IMR-90 (cell line): ENCODE measurements at regions not wholly inside any gene's neighbourhood (a gene's known extent, or its start where the extent isn't known, plus 50 kb on each side); places are given as distances from the start of the nearest gene placed in this dataset.

Experiments used
- ATAC-seq: fragments of 200-7000 bp; cut with Tn5 transposase; 2 replicates; pipeline ENCODE4 v1.9.1; 2020; ENCODE audit warnings: low read depth, mild to moderate bottlenecking, moderate library complexity
- BruUV-seq: library from RNA; stranded (reverse); fragments of 400-500 nt; replicated peaks from 2 replicates; lab custom pipeline; 2021; lab: Mats Ljungman, UMichigan
- CTCF ChIA-PET: fragments of 300-600 bp; formaldehyde crosslinking; extraction: SDS; loops from one replicate; lab custom pipeline; 2021; ENCODE audit warnings: antibody characterized with exemption; lab: Yijun Ruan, JAX
- POLR2A ChIA-PET: fragments of 300-600 bp; sonication (Branson Sonifier 250); formaldehyde crosslinking; loops from one replicate; lab custom pipeline; 2022; ENCODE audit warnings: antibody characterized with exemption; ENCODE audit not compliant: unreplicated experiment; lab: Charles Lee
- DNase-seq: peaks from one replicate; pipeline ENCODE4 v3.0.0; 2013
- H2AFZ ChIP-seq: replicated peaks from 2 replicates; pipeline ENCODE3; 2013; ENCODE audit warnings: low read length, mild to moderate bottlenecking; ENCODE audit not compliant: poor library complexity
- H2AK5ac ChIP-seq: 2 replicates; pipeline ENCODE4 v1.6.1; 2013; ENCODE audit warnings: low read depth, low read length, inconsistent platforms
- H2AK9ac ChIP-seq: replicated peaks from 2 replicates; pipeline ENCODE3; 2013; ENCODE audit warnings: mild to moderate bottlenecking, low read depth, low read length, moderate library complexity; ENCODE audit not compliant: poor library complexity
- H2BK120ac ChIP-seq: 2 replicates; pipeline ENCODE4 v1.6.1; 2013; ENCODE audit warnings: low read depth, low read length, inconsistent platforms
- H2BK15ac ChIP-seq: 3 replicates; pipeline ENCODE4 v1.6.1; 2013; ENCODE audit warnings: low read depth, low read length, inconsistent platforms
- H2BK20ac ChIP-seq: 2 replicates; pipeline ENCODE4 v1.6.1; 2013; ENCODE audit warnings: low read depth, mild to moderate bottlenecking, inconsistent platforms, low read length, moderate library complexity
- H2BK5ac ChIP-seq: 2 replicates; pipeline ENCODE4 v1.6.1; 2013; ENCODE audit warnings: mild to moderate bottlenecking, low read depth, low read length, inconsistent platforms; ENCODE audit not compliant: poor library complexity, severe bottlenecking
- H3K14ac ChIP-seq: replicated peaks from 2 replicates; pipeline ENCODE4 v1.6.1; 2013; ENCODE audit warnings: low read depth, low read length, inconsistent platforms
- H3K18ac ChIP-seq: 2 replicates; pipeline ENCODE4 v1.6.1; 2013; ENCODE audit warnings: low read depth, low read length, control low read depth
- H3K23ac ChIP-seq: 2 replicates; pipeline ENCODE4 v1.6.1; 2013; ENCODE audit warnings: low read depth, low read length, inconsistent platforms
- H3K27ac ChIP-seq: 2 replicates; pipeline ENCODE4 v1.5.1; 2013; ENCODE audit warnings: mild to moderate bottlenecking, control low read depth, low read length; ENCODE audit not compliant: insufficient read depth
- H3K27me3 ChIP-seq: 2 replicates; pipeline ENCODE4 v1.6.1; 2013; ENCODE audit warnings: low read length; ENCODE audit not compliant: control insufficient read depth, insufficient read depth
- H3K36me3 ChIP-seq: 2 replicates; pipeline ENCODE4 v1.6.1; 2013; ENCODE audit warnings: low read length, mixed read lengths; ENCODE audit not compliant: control insufficient read depth, insufficient read depth
- H3K4ac ChIP-seq: 2 replicates; pipeline ENCODE4 v1.6.1; 2013; ENCODE audit warnings: low read depth, low read length, inconsistent platforms
- H3K4me1 ChIP-seq: 2 replicates; pipeline ENCODE4 v1.6.1; 2013; ENCODE audit warnings: low read length, mixed read lengths; ENCODE audit not compliant: control insufficient read depth, insufficient read depth
- H3K4me2 ChIP-seq: 2 replicates; pipeline ENCODE4 v1.6.1; 2013; ENCODE audit warnings: low read depth, mild to moderate bottlenecking, control low read depth, low read length, moderate library complexity
- H3K4me3 ChIP-seq: 2 replicates; pipeline ENCODE4 v1.5.1; 2013; ENCODE audit warnings: low read depth, mild to moderate bottlenecking, control low read depth, low read length, moderate library complexity; ENCODE audit not compliant: insufficient read depth
- H3K56ac ChIP-seq: 2 replicates; pipeline ENCODE4 v1.6.1; 2013; ENCODE audit warnings: low read length, inconsistent platforms; ENCODE audit not compliant: insufficient read depth; ENCODE audit errors: extremely low read depth
- H3K79me1 ChIP-seq, 2 experiments: 2 replicates each; pipeline ENCODE4 v1.6.1; 2013; ENCODE audit warnings: low read length in 2 of 2, inconsistent platforms in 1 of 2, low read depth in 1 of 2
- H3K9ac ChIP-seq: 2 replicates; pipeline ENCODE4 v1.6.1; 2013; ENCODE audit warnings: low read depth, low read length, control low read depth
- H3K9me1 ChIP-seq: 2 replicates; pipeline ENCODE4 v1.6.1; 2013; ENCODE audit warnings: low read length, inconsistent platforms; ENCODE audit not compliant: insufficient read depth
- H3K9me3 ChIP-seq: 2 replicates; pipeline ENCODE4 v1.6.1; 2013; ENCODE audit warnings: low read length; ENCODE audit not compliant: control insufficient read depth, insufficient read depth
- H4K20me1 ChIP-seq: 2 replicates; pipeline ENCODE4 v1.6.1; 2013; ENCODE audit warnings: low read length, inconsistent platforms; ENCODE audit not compliant: insufficient read depth
- H4K5ac ChIP-seq: 2 replicates; pipeline ENCODE4 v1.6.1; 2013; ENCODE audit warnings: mild to moderate bottlenecking, low read depth, low read length, control low read depth
- H4K8ac ChIP-seq, 2 experiments: 2 replicates each; pipeline ENCODE4 v1.6.1; 2013; ENCODE audit warnings: low read depth in 2 of 2, low read length in 2 of 2, control low read depth in 1 of 2, inconsistent platforms in 1 of 2
- H4K91ac ChIP-seq: 2 replicates; pipeline ENCODE4 v1.6.1; 2013; ENCODE audit warnings: low read depth, low read length, inconsistent platforms; ENCODE audit not compliant: insufficient read depth
- BHLHE40 ChIP-seq: fragments of 150-350 bp; IDR thresholded peaks from 2 replicates; pipeline ENCODE4 v1.6.1; 2016; ENCODE audit warnings: mild to moderate bottlenecking, low read depth, low read length
- CEBPB ChIP-seq: IDR thresholded peaks from 2 replicates; pipeline ENCODE4 v1.6.1; 2012; ENCODE audit warnings: low read depth, low read length, improper control_type of control experiment
- CHD1 ChIP-seq: IDR thresholded peaks from 2 replicates; pipeline ENCODE4 v1.6.1; 2012; ENCODE audit warnings: low read depth, low read length, improper control_type of control experiment
- FOS ChIP-seq: fragments of 150-350 bp; IDR thresholded peaks from 2 replicates; pipeline ENCODE4 v1.6.1; 2016; ENCODE audit warnings: low read depth, low read length
- MAFK ChIP-seq: IDR thresholded peaks from 2 replicates; pipeline ENCODE4 v1.6.1; 2012; ENCODE audit warnings: low read depth, low read length, improper control_type of control experiment
- MAZ ChIP-seq: IDR thresholded peaks from 2 replicates; pipeline ENCODE4 v1.6.1; 2012; ENCODE audit warnings: low read depth, mild to moderate bottlenecking, low read length, improper control_type of control experiment, moderate library complexity, borderline replicate concordance
- MXI1 ChIP-seq: IDR thresholded peaks from 2 replicates; pipeline ENCODE4 v1.6.1; 2012; ENCODE audit warnings: low read depth, mild to moderate bottlenecking, low read length, moderate library complexity, borderline replicate concordance
- NFE2L2 ChIP-seq: fragments of 150-350 bp; IDR thresholded peaks from 2 replicates; pipeline ENCODE4 v1.6.1; 2016; ENCODE audit warnings: low read depth, mild to moderate bottlenecking, low read length
- POLR2A ChIP-seq: IDR thresholded peaks from 2 replicates; pipeline ENCODE4 v1.6.1; 2012; ENCODE audit warnings: mild to moderate bottlenecking, low read depth, low read length
- RAD21 ChIP-seq: IDR thresholded peaks from 2 replicates; pipeline ENCODE4 v1.6.1; 2012; ENCODE audit warnings: low read length, improper control_type of control experiment
- RCOR1 ChIP-seq: IDR thresholded peaks from 2 replicates; pipeline ENCODE4 v1.6.1; 2012; ENCODE audit warnings: mild to moderate bottlenecking, low read length, improper control_type of control experiment; ENCODE audit not compliant: insufficient replicate concordance
- RFX5 ChIP-seq: IDR thresholded peaks from 2 replicates; pipeline ENCODE4 v1.8.0; 2012; ENCODE audit warnings: low read depth, mild to moderate bottlenecking, low read length, moderate library complexity
- SMC3 ChIP-seq: fragments of 150-350 bp; IDR thresholded peaks from 2 replicates; pipeline ENCODE4 v1.6.1; 2016; ENCODE audit warnings: low read depth, mild to moderate bottlenecking, antibody characterized with exemption, low read length, moderate library complexity
- WGBS, 2 experiments: methylation state at CpG; one replicate each; pipeline versions ENCODE4 v1.1.5 to v1.1.7; 2013; ENCODE audit warnings: missing lambda C conversion rate in 2 of 2; ENCODE audit not compliant: insufficient read length in 1 of 2; ENCODE audit errors: extremely low coverage in 2 of 2; 5-methylcytosine and 5-hydroxymethylcytosine counted together
- dilution Hi-C: fragments of 300-500 bp; cut with HindIII; formaldehyde crosslinking; loops from one replicate; pipeline ENCODE4 v1.14.3; 2018; ENCODE audit warnings: low sequenced_read_pairs; ENCODE audit not compliant: unreplicated experiment
- in situ Hi-C: fragments of 300-500 bp; cut with MboI; formaldehyde crosslinking; loops from 3 replicates; pipeline ENCODE4 v1.14.3; 2019; ENCODE audit warnings: low sequenced_read_pairs, inconsistent platforms, mixed read lengths
- intact Hi-C: fragments of 100-400 bp; cut with micrococcal nuclease; formaldehyde crosslinking; loops from 2 replicates; pipeline ENCODE4 v1.10.0; 2022
- TF ChIP-seq, protein P1 (sequence below): fragments of 150-350 bp; IDR thresholded peaks from 2 replicates; pipeline ENCODE4 v1.6.1; 2016; ENCODE audit warnings: low read depth, mild to moderate bottlenecking, low read length, moderate library complexity, borderline replicate concordance
- TF ChIP-seq, protein P2 (sequence below): conservative IDR thresholded peaks from 2 replicates; pipeline ENCODE4 v1.5.1; 2012; ENCODE audit warnings: mild to moderate bottlenecking, low read depth, low read length, improper control_type of control experiment
- TF ChIP-seq, protein P3 (sequence below): fragments of 150-350 bp; IDR thresholded peaks from 2 replicates; pipeline ENCODE4 v1.6.1; 2017; ENCODE audit warnings: mild to moderate bottlenecking, antibody characterized with exemption, low read length, low read depth

DNA sequence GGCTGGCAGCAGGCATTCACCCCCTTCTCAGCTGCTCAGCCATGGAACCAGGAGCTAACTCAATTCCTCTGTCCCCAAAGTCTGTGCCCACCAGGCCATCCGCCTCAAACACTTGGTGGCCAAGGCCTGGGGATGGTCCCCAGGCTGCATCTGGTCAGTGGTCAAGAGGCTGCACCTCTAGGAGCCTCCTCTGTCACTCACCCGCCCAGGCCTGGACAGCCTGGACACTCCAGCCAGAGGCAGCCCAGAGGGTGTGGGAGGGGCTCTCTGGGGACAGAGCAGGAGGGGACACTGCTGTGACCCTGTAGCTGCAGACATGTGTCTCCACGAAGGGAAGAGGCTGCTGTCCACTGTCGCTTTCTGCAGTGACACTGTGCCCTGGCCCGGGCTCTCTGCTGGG lies 416.6 kb upstream of the SULF2 start:
- TF ChIP-seq RAD21, result no peak
- TF ChIP-seq MAZ, result no peak
- TF ChIP-seq NFE2L2, result no peak
- no peak for TF ChIP-seq MXI1
- TF ChIP-seq, protein P1, sequence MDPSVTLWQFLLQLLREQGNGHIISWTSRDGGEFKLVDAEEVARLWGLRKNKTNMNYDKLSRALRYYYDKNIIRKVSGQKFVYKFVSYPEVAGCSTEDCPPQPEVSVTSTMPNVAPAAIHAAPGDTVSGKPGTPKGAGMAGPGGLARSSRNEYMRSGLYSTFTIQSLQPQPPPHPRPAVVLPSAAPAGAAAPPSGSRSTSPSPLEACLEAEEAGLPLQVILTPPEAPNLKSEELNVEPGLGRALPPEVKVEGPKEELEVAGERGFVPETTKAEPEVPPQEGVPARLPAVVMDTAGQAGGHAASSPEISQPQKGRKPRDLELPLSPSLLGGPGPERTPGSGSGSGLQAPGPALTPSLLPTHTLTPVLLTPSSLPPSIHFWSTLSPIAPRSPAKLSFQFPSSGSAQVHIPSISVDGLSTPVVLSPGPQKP, result no peak
- no peak for TF ChIP-seq RFX5
- TF ChIP-seq, protein P2, sequence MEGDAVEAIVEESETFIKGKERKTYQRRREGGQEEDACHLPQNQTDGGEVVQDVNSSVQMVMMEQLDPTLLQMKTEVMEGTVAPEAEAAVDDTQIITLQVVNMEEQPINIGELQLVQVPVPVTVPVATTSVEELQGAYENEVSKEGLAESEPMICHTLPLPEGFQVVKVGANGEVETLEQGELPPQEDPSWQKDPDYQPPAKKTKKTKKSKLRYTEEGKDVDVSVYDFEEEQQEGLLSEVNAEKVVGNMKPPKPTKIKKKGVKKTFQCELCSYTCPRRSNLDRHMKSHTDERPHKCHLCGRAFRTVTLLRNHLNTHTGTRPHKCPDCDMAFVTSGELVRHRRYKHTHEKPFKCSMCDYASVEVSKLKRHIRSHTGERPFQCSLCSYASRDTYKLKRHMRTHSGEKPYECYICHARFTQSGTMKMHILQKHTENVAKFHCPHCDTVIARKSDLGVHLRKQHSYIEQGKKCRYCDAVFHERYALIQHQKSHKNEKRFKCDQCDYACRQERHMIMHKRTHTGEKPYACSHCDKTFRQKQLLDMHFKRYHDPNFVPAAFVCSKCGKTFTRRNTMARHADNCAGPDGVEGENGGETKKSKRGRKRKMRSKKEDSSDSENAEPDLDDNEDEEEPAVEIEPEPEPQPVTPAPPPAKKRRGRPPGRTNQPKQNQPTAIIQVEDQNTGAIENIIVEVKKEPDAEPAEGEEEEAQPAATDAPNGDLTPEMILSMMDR, result no peak
- TF ChIP-seq FOS, result no peak
- TF ChIP-seq BHLHE40, result no peak
- TF ChIP-seq SMC3, result no peak
- TF ChIP-seq MAFK, result no peak
- no peak for TF ChIP-seq POLR2A
- no peak for TF ChIP-seq RCOR1
- TF ChIP-seq CEBPB, result no peak
- TF ChIP-seq CHD1, result no peak
- TF ChIP-seq, protein P3, sequence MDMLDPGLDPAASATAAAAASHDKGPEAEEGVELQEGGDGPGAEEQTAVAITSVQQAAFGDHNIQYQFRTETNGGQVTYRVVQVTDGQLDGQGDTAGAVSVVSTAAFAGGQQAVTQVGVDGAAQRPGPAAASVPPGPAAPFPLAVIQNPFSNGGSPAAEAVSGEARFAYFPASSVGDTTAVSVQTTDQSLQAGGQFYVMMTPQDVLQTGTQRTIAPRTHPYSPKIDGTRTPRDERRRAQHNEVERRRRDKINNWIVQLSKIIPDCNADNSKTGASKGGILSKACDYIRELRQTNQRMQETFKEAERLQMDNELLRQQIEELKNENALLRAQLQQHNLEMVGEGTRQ, result no peak
- no peak for ATAC-seq
- in situ Hi-C loops, result no loop called here

More for the DNA sequence above, 416.6 kb upstream of the SULF2 start:
- no peaks in the 10 kb centered on the region for H3K79me1 ChIP-seq
- CTCF ChIA-PET, result no interaction called here
- no peak overlapping the region for H2AK9ac ChIP-seq
- H3K23ac ChIP-seq, result no peak overlapping the region
- intact Hi-C loops, result no loop called here
- peaks cover 3% of the 10 kb centered on the region; the same call in 1 of the 2 replicates for H3K27me3 ChIP-seq
- no peak overlapping the region for H3K56ac ChIP-seq
- no peak overlapping the region for H3K9ac ChIP-seq
- no peaks in the 10 kb centered on the region for H3K9me3 ChIP-seq
- H2AFZ ChIP-seq, result no peak overlapping the region
- dilution Hi-C loops, result no loop called here
- no peak overlapping the region for H2BK20ac ChIP-seq
- H3K14ac ChIP-seq, result no peak overlapping the region
- H2BK15ac ChIP-seq, result no peak overlapping the region
- H3K4me1 ChIP-seq, result no peaks in the 10 kb centered on the region
- H2AK5ac ChIP-seq, result no peak overlapping the region
- no peak overlapping the region for H3K18ac ChIP-seq
- DNase-seq, result no peak
- H3K4me3 ChIP-seq, result no peak overlapping the region
- no peak overlapping the region for H3K27ac ChIP-seq
- POLR2A ChIA-PET, result no interaction called here
- H3K4me2 ChIP-seq, result no peak overlapping the region
- no peak overlapping the region for H4K5ac ChIP-seq
- H3K36me3 ChIP-seq, result no peaks in the 10 kb centered on the region
- H4K20me1 ChIP-seq, result no peaks in the 10 kb centered on the region
- WGBS, 2 experiments, result no CpG with 5 or more reads among the region's 5 CpGs
- H2BK5ac ChIP-seq, result no peak overlapping the region
- BruUV-seq, result no TSS peak
- no peaks in the 10 kb centered on the region for H3K9me1 ChIP-seq
- H2BK120ac ChIP-seq, result no peak overlapping the region
- no peak overlapping the region for H4K91ac ChIP-seq
- no peak overlapping the region for H4K8ac ChIP-seq
- H3K4ac ChIP-seq, result no peak overlapping the region
